ENCODE measurements at regions not wholly inside any gene's neighbourhood (a gene's known extent, or its start where the extent isn't known, plus 50 kb on each side); places are given as distances from the start of the nearest gene placed in this dataset.

DNA sequence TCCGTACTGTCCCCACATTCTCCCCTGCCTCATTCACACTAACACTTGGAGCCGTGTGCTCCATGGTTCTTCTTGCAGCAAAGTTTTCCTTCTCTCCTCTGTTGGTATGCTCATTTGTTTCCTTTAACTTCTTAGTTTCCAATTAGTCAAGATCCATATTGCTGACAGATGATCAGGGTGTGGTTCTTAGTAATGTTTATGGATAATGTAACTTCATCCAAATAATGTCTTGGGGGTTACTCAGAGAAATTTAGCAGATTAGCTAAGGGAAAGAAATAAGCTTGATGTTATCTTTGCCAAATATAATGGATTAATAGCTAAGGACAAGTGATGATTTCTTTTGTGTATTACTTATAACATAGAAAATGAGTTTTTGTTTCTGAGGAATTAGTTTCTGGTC is 174.4 kb downstream of the NUFIP1 start:
- Histone ChIP-seq H3K56ac (replicated peaks; ENCODE audit: insufficient read length, low read depth, low read length) (no peak overlapping the region), H3K14ac (ENCODE audit: insufficient read length) (no peak overlapping the region), H2BK120ac (replicated peaks; ENCODE audit: low read depth, low read length) (no peak overlapping the region), H3K18ac (ENCODE audit: extremely low read depth, low read length) (no peak overlapping the region), H2AFZ (ENCODE audit: low read length) (no peak overlapping the region), H4K91ac (replicated peaks; ENCODE audit: insufficient read length, low read length) (no peak overlapping the region), H4K20me1 (replicated peaks in 1 of 2; ENCODE audit: control insufficient read depth in 1 of 2, insufficient read depth in 2 of 2, low read length in 2 of 2) (no peaks in the 10 kb centered on the region), H3K4ac (replicated peaks; ENCODE audit: insufficient read length, low read depth, low read length) (no peak overlapping the region), H2BK20ac (ENCODE audit: low read length) (no peak overlapping the region), H3K9me3 (ENCODE audit: insufficient read depth in 2 of 2, low read depth in 1 of 2, low read length in 1 of 2) (no peaks in the 10 kb centered on the region), H3K4me2 (ENCODE audit: insufficient read depth in 1 of 2, low read depth in 2 of 2, low read length in 2 of 2) (no peak overlapping the region), H3K4me3 (ENCODE audit: extremely low read depth in 1 of 4, insufficient read depth in 2 of 4, low read depth in 3 of 4, low read length in 4 of 4) (no peak overlapping the region), H3K23ac (ENCODE audit: insufficient read length) (no peak overlapping the region), H2BK12ac (ENCODE audit: low read depth, low read length) (no peak overlapping the region), H2AK5ac (ENCODE audit: low read depth, low read length) (no peak overlapping the region), H3K36me3 (ENCODE audit: control insufficient read depth in 2 of 4, insufficient read depth in 4 of 4, low read length in 3 of 4) (no peaks in the 10 kb centered on the region), H2BK15ac (ENCODE audit: low read length) (no peak overlapping the region), H3K9ac (replicated peaks in 1 of 4; ENCODE audit: extremely low read depth in 1 of 4, low read depth in 3 of 4, low read length in 3 of 4) (no peak overlapping the region), H4K5ac (ENCODE audit: insufficient read length, low read depth, low read length) (no peak overlapping the region), H3K27ac (ENCODE audit: low read depth, low read length) (no peak overlapping the region), H3K79me2 (ENCODE audit: control insufficient read depth in 1 of 2, insufficient read depth in 2 of 2, low read length in 2 of 2) (no peaks in the 10 kb centered on the region), H4K8ac (ENCODE audit: extremely low read depth, insufficient read depth, low read length) (no peak overlapping the region), H3K27me3 (replicated peaks in 1 of 4; ENCODE audit: control insufficient read depth in 3 of 4, extremely low read depth in 1 of 4, insufficient read depth in 3 of 4, low read length in 3 of 4) (no peaks in the 10 kb centered on the region), H3K23me2 (ENCODE audit: low read depth, low read length) (no peaks in the 10 kb centered on the region), H3K4me1 (replicated peaks in 1 of 4; ENCODE audit: control insufficient read depth in 3 of 4, insufficient read depth in 4 of 4, low read length in 3 of 4) (peaks cover 2 to 16% (median 10%) of the 10 kb centered on the region in 4 experiments), H3K79me1 (ENCODE audit: low read depth, low read length) (no peaks in the 10 kb centered on the region), H2BK5ac (ENCODE audit: low read depth, low read length) (no peak overlapping the region)
- POLR2A ChIA-PET (ENCODE audit: partially characterized antibody) = no interaction called here
- FAIRE-seq (no peak), DNase-seq (ENCODE audit: low read depth in 1 of 2, low spot score in 2 of 2) (no peak)
- WGBS, 2 experiments (ENCODE audit: extremely low coverage in 1 of 2, insufficient coverage in 1 of 2, insufficient read length in 1 of 2, insufficient replicate concordance in 2 of 2, low coverage in 1 of 2, low lambda C conversion rate in 2 of 2, missing lambda C conversion rate in 1 of 2) = 94% methylated on average over 2 of the region's 2 CpGs; no CpG with 5 or more reads in 1 of the 2 experiments
- TF ChIP-seq, protein P1, sequence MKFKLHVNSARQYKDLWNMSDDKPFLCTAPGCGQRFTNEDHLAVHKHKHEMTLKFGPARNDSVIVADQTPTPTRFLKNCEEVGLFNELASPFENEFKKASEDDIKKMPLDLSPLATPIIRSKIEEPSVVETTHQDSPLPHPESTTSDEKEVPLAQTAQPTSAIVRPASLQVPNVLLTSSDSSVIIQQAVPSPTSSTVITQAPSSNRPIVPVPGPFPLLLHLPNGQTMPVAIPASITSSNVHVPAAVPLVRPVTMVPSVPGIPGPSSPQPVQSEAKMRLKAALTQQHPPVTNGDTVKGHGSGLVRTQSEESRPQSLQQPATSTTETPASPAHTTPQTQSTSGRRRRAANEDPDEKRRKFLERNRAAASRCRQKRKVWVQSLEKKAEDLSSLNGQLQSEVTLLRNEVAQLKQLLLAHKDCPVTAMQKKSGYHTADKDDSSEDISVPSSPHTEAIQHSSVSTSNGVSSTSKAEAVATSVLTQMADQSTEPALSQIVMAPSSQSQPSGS (IDR thresholded peaks at IDR 0.05; ENCODE audit: low read length) = no peak
- TF ChIP-seq SIRT6 (IDR thresholded peaks at IDR 0.05; ENCODE audit: low read length) (no peak), CBX8 (IDR thresholded peaks at IDR 0.05; ENCODE audit: borderline replicate concordance, low read depth, low read length) (no peak), BCL11A (IDR thresholded peaks at IDR 0.05; ENCODE audit: low read depth in 2 of 2, low read length in 2 of 2) (no peak)
- CTCF ChIA-PET (ENCODE audit: partially characterized antibody) = interaction anchor here (1.0 to 1.4 kb wide), 2 partner anchors 14 to 62 kb away, joined by 3 read pairs; no protein-coding TSS in a partner anchor
